Liver (tissue), 8 donors: ENCODE measurements at regions not wholly inside any gene's neighbourhood (a gene's known extent, or its start where the extent isn't known, plus 50 kb on each side); places are given as distances from the start of the nearest gene placed in this dataset.

Source experiments
- DNase-seq: peaks from one replicate; pipeline ENCODE4 v3.0.0-alpha.2; 2017; ENCODE audit warnings: low spot score
- H3K27ac ChIP-seq, 2 donors: one replicate each; pipeline ENCODE4 v1.7.0; 2013; ENCODE audit warnings: inconsistent platforms in 2 of 2, low read length in 2 of 2, control low read depth in 1 of 2, low read depth in 1 of 2, mild to moderate bottlenecking in 1 of 2
- H3K27me3 ChIP-seq, 4 donors: one replicate each; pipeline versions ENCODE4 v1.6.1 to v1.7.0; 2013; ENCODE audit warnings: low read length in 3 of 4, inconsistent platforms in 1 of 4, mild to moderate bottlenecking in 1 of 4, moderate library complexity in 1 of 4; ENCODE audit not compliant: control insufficient read depth in 4 of 4, insufficient read depth in 4 of 4
- H3K36me3 ChIP-seq, 4 donors: one replicate each; pipeline versions ENCODE4 v1.6.1 to v1.7.0; 2013; ENCODE audit warnings: low read length in 3 of 4, mild to moderate bottlenecking in 3 of 4, low read depth in 1 of 4, moderate library complexity in 1 of 4; ENCODE audit not compliant: control insufficient read depth in 4 of 4, insufficient read depth in 3 of 4
- H3K4me1 ChIP-seq, 4 donors: one replicate each; pipeline versions ENCODE4 v1.6.1 to v1.7.0; 2013; ENCODE audit warnings: low read length in 3 of 4, mild to moderate bottlenecking in 3 of 4, moderate library complexity in 1 of 4; ENCODE audit not compliant: control insufficient read depth in 4 of 4, insufficient read depth in 4 of 4
- H3K4me3 ChIP-seq, 3 donors: one replicate each; pipeline versions ENCODE4 v1.6.1 to v1.7.0; 2013; ENCODE audit warnings: low read length in 3 of 3, control low read depth in 1 of 3, low read depth in 1 of 3, mild to moderate bottlenecking in 1 of 3
- H3K9ac ChIP-seq, 2 donors: one replicate each; pipeline ENCODE4 v1.7.0; 2013; ENCODE audit warnings: low read length in 2 of 2, mild to moderate bottlenecking in 2 of 2, moderate library complexity in 2 of 2, control low read depth in 1 of 2, low read depth in 1 of 2
- H3K9me3 ChIP-seq, 4 donors: one replicate each; pipeline versions ENCODE4 v1.6.1 to v1.7.0; 2013; ENCODE audit warnings: low read length in 3 of 4; ENCODE audit not compliant: control insufficient read depth in 4 of 4
- EGR1 ChIP-seq, 2 donors: IDR thresholded peaks; 2 replicates each; pipeline ENCODE4 v1.6.1; 2016 to 2018; ENCODE audit warnings: antibody characterized with exemption in 2 of 2, low read depth in 2 of 2
- FOXA1 ChIP-seq: IDR thresholded peaks from 2 replicates; pipeline ENCODE4 v1.6.1; 2016; ENCODE audit warnings: antibody characterized with exemption
- FOXA2 ChIP-seq: IDR thresholded peaks from 2 replicates; pipeline ENCODE4 v1.6.1; 2016; ENCODE audit warnings: antibody characterized with exemption
- GABPA ChIP-seq, 2 donors: IDR thresholded peaks in 1 of 2; conservative IDR thresholded peaks in 1 of 2; 2 replicates each; pipeline ENCODE4 v1.6.1; 2016; ENCODE audit warnings: antibody characterized with exemption in 2 of 2, mild to moderate bottlenecking in 1 of 2, moderate library complexity in 1 of 2
- HNF4A ChIP-seq, 2 donors: conservative IDR thresholded peaks; 2 replicates each; pipeline ENCODE4 v1.6.1; 2016; ENCODE audit warnings: antibody characterized with exemption in 2 of 2, mild to moderate bottlenecking in 2 of 2
- HNF4G ChIP-seq: IDR thresholded peaks from 2 replicates; pipeline ENCODE4 v1.6.1; 2016; ENCODE audit warnings: antibody characterized with exemption
- JUND ChIP-seq, 2 donors: IDR thresholded peaks; 2 replicates each; pipeline ENCODE4 v1.6.1; 2016; ENCODE audit warnings: antibody characterized with exemption in 2 of 2
- NR2F2 ChIP-seq: IDR thresholded peaks from 2 replicates; pipeline ENCODE4 v1.6.1; 2016; ENCODE audit warnings: antibody characterized with exemption
- RAD21 ChIP-seq, 2 donors: IDR thresholded peaks; 2 replicates each; pipeline ENCODE4 v1.6.1; 2016; ENCODE audit warnings: antibody characterized with exemption in 2 of 2, mild to moderate bottlenecking in 2 of 2
- RXRA ChIP-seq, 2 donors: IDR thresholded peaks; 2 replicates each; pipeline ENCODE4 v1.6.1; 2017 to 2018; ENCODE audit warnings: antibody characterized with exemption in 2 of 2, mild to moderate bottlenecking in 1 of 2
- SP1 ChIP-seq: IDR thresholded peaks from 2 replicates; pipeline ENCODE4 v1.6.1; 2018; ENCODE audit warnings: antibody characterized with exemption, mild to moderate bottlenecking
- TAF1 ChIP-seq: conservative IDR thresholded peaks from 2 replicates; pipeline ENCODE4 v1.6.1; 2016; ENCODE audit warnings: antibody characterized with exemption, mild to moderate bottlenecking
- YY1 ChIP-seq: IDR thresholded peaks from 2 replicates; pipeline ENCODE4 v1.6.1; 2016; ENCODE audit warnings: antibody characterized with exemption, mild to moderate bottlenecking
- WGBS: extraction: QIAGEN DNeasy Blood & Tissue Kit; methylation state at CpG from one replicate; pipeline ENCODE4 v1.1.7; 2013; 5-methylcytosine and 5-hydroxymethylcytosine counted together
- TF ChIP-seq, protein P1 (sequence below): fragments of 150-350 bp; IDR thresholded peaks from 2 replicates; pipeline ENCODE4 v1.5.1; 2017; ENCODE audit warnings: improper control_type of control experiment, low read depth, low read length; ENCODE audit not compliant: missing input control
- TF ChIP-seq, protein P2 (sequence below): IDR thresholded peaks from 2 replicates; pipeline ENCODE4 v1.6.1; 2016; ENCODE audit warnings: antibody characterized with exemption
- TF ChIP-seq, protein P3 (sequence below): IDR thresholded peaks from 2 replicates; pipeline ENCODE4 v1.6.1; 2016; ENCODE audit warnings: antibody characterized with exemption
- TF ChIP-seq, protein P4 (sequence below): IDR thresholded peaks from 2 replicates; pipeline ENCODE4 v1.6.1; 2016; ENCODE audit warnings: antibody characterized with exemption
- TF ChIP-seq, protein P5 (sequence below): IDR thresholded peaks from 2 replicates; pipeline ENCODE4 v1.6.1; 2016; ENCODE audit warnings: antibody characterized with exemption, mild to moderate bottlenecking
- donor health status: healthy.
- donor health status: healthy.
- donor health status: healthy.
- donor health status: healthy.
- donor health status: healthy.

DNA sequence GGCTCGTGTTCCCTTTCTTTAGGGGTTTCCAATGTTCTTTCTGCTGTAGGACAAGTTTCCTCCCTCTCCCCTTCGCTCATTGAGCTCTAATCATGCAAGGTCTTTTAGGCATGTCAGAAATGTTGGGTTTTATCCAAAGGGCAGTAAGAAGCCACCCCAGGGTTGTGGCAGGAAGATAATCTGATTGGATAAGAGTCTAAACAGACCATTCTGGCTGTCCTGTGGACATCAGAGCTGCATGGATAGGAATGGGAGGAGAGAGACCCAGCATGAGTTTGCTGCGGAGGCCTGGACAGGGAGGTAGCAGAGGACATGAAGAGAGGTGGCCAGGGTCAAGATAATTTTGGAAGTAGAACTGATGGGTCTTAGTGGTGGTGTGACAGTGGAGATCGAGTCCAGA is 88.2 kb downstream of the ACKR3 start:
- Histone ChIP-seq H3K9me3 (no peaks in the 10 kb centered on the region), H3K4me1 (no peaks in the 10 kb centered on the region), H3K36me3 (no peaks in the 10 kb centered on the region), H3K4me3 (no peak overlapping the region), H3K9ac (no peak overlapping the region), H3K27ac (no peak overlapping the region), H3K27me3 (no peaks in the 10 kb centered on the region)
- TF ChIP-seq RAD21 (IDR thresholded peaks at IDR 0.05): no peak
- TF ChIP-seq, protein P1, sequence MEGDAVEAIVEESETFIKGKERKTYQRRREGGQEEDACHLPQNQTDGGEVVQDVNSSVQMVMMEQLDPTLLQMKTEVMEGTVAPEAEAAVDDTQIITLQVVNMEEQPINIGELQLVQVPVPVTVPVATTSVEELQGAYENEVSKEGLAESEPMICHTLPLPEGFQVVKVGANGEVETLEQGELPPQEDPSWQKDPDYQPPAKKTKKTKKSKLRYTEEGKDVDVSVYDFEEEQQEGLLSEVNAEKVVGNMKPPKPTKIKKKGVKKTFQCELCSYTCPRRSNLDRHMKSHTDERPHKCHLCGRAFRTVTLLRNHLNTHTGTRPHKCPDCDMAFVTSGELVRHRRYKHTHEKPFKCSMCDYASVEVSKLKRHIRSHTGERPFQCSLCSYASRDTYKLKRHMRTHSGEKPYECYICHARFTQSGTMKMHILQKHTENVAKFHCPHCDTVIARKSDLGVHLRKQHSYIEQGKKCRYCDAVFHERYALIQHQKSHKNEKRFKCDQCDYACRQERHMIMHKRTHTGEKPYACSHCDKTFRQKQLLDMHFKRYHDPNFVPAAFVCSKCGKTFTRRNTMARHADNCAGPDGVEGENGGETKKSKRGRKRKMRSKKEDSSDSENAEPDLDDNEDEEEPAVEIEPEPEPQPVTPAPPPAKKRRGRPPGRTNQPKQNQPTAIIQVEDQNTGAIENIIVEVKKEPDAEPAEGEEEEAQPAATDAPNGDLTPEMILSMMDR: no peak
- no peak for TF ChIP-seq JUND (IDR thresholded peaks at IDR 0.05)
- no peak for TF ChIP-seq EGR1 (IDR thresholded peaks at IDR 0.05; ENCODE audit: low read depth in 2 of 2)
- TF ChIP-seq FOXA2: no peak
- no peak for TF ChIP-seq HNF4G
- TF ChIP-seq, protein P2, sequence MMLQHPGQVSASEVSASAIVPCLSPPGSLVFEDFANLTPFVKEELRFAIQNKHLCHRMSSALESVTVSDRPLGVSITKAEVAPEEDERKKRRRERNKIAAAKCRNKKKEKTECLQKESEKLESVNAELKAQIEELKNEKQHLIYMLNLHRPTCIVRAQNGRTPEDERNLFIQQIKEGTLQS: no peak
- TF ChIP-seq, protein P3, sequence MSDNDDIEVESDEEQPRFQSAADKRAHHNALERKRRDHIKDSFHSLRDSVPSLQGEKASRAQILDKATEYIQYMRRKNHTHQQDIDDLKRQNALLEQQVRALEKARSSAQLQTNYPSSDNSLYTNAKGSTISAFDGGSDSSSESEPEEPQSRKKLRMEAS: no peak
- no peak for TF ChIP-seq GABPA (IDR thresholded peaks at IDR 0.05 in 1 of 2, conservative IDR thresholded peaks at IDR 0.05 in 1 of 2)
- no peak for TF ChIP-seq YY1
- no peak for TF ChIP-seq HNF4A (conservative IDR thresholded peaks at IDR 0.05)
- TF ChIP-seq, protein P4, sequence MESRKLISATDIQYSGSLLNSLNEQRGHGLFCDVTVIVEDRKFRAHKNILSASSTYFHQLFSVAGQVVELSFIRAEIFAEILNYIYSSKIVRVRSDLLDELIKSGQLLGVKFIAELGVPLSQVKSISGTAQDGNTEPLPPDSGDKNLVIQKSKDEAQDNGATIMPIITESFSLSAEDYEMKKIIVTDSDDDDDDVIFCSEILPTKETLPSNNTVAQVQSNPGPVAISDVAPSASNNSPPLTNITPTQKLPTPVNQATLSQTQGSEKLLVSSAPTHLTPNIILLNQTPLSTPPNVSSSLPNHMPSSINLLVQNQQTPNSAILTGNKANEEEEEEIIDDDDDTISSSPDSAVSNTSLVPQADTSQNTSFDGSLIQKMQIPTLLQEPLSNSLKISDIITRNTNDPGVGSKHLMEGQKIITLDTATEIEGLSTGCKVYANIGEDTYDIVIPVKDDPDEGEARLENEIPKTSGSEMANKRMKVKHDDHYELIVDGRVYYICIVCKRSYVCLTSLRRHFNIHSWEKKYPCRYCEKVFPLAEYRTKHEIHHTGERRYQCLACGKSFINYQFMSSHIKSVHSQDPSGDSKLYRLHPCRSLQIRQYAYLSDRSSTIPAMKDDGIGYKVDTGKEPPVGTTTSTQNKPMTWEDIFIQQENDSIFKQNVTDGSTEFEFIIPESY: no peak
- TF ChIP-seq TAF1: no peak
- TF ChIP-seq NR2F2: no peak
- no peak for TF ChIP-seq SP1
- TF ChIP-seq RXRA (IDR thresholded peaks at IDR 0.05): no peak
- TF ChIP-seq, protein P5, sequence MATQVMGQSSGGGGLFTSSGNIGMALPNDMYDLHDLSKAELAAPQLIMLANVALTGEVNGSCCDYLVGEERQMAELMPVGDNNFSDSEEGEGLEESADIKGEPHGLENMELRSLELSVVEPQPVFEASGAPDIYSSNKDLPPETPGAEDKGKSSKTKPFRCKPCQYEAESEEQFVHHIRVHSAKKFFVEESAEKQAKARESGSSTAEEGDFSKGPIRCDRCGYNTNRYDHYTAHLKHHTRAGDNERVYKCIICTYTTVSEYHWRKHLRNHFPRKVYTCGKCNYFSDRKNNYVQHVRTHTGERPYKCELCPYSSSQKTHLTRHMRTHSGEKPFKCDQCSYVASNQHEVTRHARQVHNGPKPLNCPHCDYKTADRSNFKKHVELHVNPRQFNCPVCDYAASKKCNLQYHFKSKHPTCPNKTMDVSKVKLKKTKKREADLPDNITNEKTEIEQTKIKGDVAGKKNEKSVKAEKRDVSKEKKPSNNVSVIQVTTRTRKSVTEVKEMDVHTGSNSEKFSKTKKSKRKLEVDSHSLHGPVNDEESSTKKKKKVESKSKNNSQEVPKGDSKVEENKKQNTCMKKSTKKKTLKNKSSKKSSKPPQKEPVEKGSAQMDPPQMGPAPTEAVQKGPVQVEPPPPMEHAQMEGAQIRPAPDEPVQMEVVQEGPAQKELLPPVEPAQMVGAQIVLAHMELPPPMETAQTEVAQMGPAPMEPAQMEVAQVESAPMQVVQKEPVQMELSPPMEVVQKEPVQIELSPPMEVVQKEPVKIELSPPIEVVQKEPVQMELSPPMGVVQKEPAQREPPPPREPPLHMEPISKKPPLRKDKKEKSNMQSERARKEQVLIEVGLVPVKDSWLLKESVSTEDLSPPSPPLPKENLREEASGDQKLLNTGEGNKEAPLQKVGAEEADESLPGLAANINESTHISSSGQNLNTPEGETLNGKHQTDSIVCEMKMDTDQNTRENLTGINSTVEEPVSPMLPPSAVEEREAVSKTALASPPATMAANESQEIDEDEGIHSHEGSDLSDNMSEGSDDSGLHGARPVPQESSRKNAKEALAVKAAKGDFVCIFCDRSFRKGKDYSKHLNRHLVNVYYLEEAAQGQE: no peak
- TF ChIP-seq FOXA1: no peak
- WGBS: 81% methylated on average over 4 of the region's 4 CpGs
- DNase-seq: no peak
